Gastrocnemius medialis (tissue), 4 donors: ENCODE measurements at regions not wholly inside any gene's neighbourhood (a gene's known extent, or its start where the extent isn't known, plus 50 kb on each side); places are given as distances from the start of the nearest gene placed in this dataset.

Experiments
- CTCF ChIP-seq, 5 experiments: fragments of 450-650 bp in 3 of 5; fragments of 200-600 bp in 2 of 5; sonication (generic) in 2 of 5; IDR thresholded peaks in 4 of 5; conservative IDR thresholded peaks in 1 of 5; 1 replicate in 4 of 5; 2 replicates in 1 of 5; pipeline ENCODE4 v1.5.1; 2016 to 2019; ENCODE audit warnings: antibody characterized with exemption in 5 of 5, mild to moderate bottlenecking in 3 of 5, moderate library complexity in 3 of 5
- POLR2A ChIP-seq, 2 donors: fragments of 450-650 bp; IDR thresholded peaks; one replicate each; pipeline ENCODE4 v1.6.1; 2017; ENCODE audit warnings: antibody characterized with exemption in 2 of 2, mild to moderate bottlenecking in 2 of 2, moderate library complexity in 2 of 2

GRCh38 chr6:145305670-145306069, 429.6 kb downstream of the EPM2A start:
- no peak for TF ChIP-seq POLR2A (IDR thresholded peaks at IDR 0.05)
- TF ChIP-seq CTCF (IDR thresholded peaks at IDR 0.05 in 4 of 5, conservative IDR thresholded peaks at IDR 0.05 in 1 of 5), result no peak
